Upper lobe of right lung (tissue), 1 donor: ENCODE measurements at regions not wholly inside any gene's neighbourhood (a gene's known extent, or its start where the extent isn't known, plus 50 kb on each side); places are given as distances from the start of the nearest gene placed in this dataset.

Source experiments
- ATAC-seq: fragments of 200-7000 bp; cut with Tn5 transposase; one replicate; pipeline ENCODE4 v1.9.1; 2020; ENCODE audit warnings: mild to moderate bottlenecking, moderate library complexity
- DNase-seq: peaks from one replicate; pipeline ENCODE4 v3.0.0-alpha.2; 2020
- H3K27ac ChIP-seq: fragments of 200-600 bp; one replicate; pipeline ENCODE4 v1.8.0; 2022
- H3K27me3 ChIP-seq: fragments of 200-600 bp; one replicate; pipeline ENCODE4 v1.8.0; 2022; ENCODE audit warnings: mild to moderate bottlenecking
- H3K36me3 ChIP-seq: fragments of 200-600 bp; one replicate; pipeline ENCODE4 v1.8.0; 2022
- H3K4me1 ChIP-seq: fragments of 200-600 bp; one replicate; pipeline ENCODE4 v1.8.0; 2022
- H3K4me3 ChIP-seq: fragments of 200-600 bp; one replicate; pipeline ENCODE4 v1.8.0; 2022; ENCODE audit warnings: mild to moderate bottlenecking
- H3K9me3 ChIP-seq: fragments of 200-600 bp; one replicate; pipeline ENCODE4 v1.8.0; 2022
- CTCF ChIP-seq: fragments of 200-600 bp; IDR thresholded peaks from one replicate; pipeline ENCODE4 v1.8.0; 2022; ENCODE audit warnings: antibody characterized with exemption
- intact Hi-C: fragments of 100-400 bp; cut with DNase I; formaldehyde crosslinking; loops from one replicate; pipeline ENCODE4 v1.11.0; 2022
- donor health status: DM: no; HTN: yes; CAD: no; lungs with severe emphysema.

GRCh38 chr12:20040831-20041230 is 327.5 kb upstream of the PDE3A start:
- Histone ChIP-seq H3K27ac (no peak overlapping the region), H3K4me1 (no peaks in the 10 kb centered on the region), H3K36me3 (no peaks in the 10 kb centered on the region), H3K27me3 (no peaks in the 10 kb centered on the region), H3K4me3 (no peak overlapping the region), H3K9me3 (no peaks in the 10 kb centered on the region)
- intact Hi-C loops: no loop called here
- ATAC-seq (no peak), DNase-seq (no peak)
- no peak for TF ChIP-seq CTCF

- H3K27ac ChIP-seq: no peak overlapping the region
- intact Hi-C loops: no loop called here
- no peaks in the 10 kb centered on the region for H3K4me1 ChIP-seq
- no peaks in the 10 kb centered on the region for H3K27me3 ChIP-seq
- DNase-seq: no peak
- no peak for ATAC-seq
- no peaks in the 10 kb centered on the region for H3K36me3 ChIP-seq
- TF ChIP-seq CTCF: no peak
- no peak overlapping the region for H3K4me3 ChIP-seq
- H3K9me3 ChIP-seq: no peaks in the 10 kb centered on the region
These were observed 324.0 kb upstream of the PDE3A start for GRCh38 chr12:20044351-20044750.

GRCh38 chr12:20044846-20045245 is 323.5 kb upstream of the PDE3A start:
- Histone ChIP-seq H3K36me3 (no peaks in the 10 kb centered on the region), H3K27me3 (no peaks in the 10 kb centered on the region), H3K9me3 (no peaks in the 10 kb centered on the region), H3K4me1 (no peaks in the 10 kb centered on the region), H3K4me3 (no peak overlapping the region), H3K27ac (no peak overlapping the region)
- no peak for TF ChIP-seq CTCF
- intact Hi-C loops: no loop called here
- ATAC-seq: peak; percentile 30
- no peak for DNase-seq

- H3K27ac ChIP-seq: no peak overlapping the region
- H3K4me1 ChIP-seq: no peaks in the 10 kb centered on the region
- no peaks in the 10 kb centered on the region for H3K36me3 ChIP-seq
- no peak overlapping the region for H3K4me3 ChIP-seq
- no peaks in the 10 kb centered on the region for H3K9me3 ChIP-seq
- intact Hi-C loops: no loop called here
- no peak for TF ChIP-seq CTCF
- ATAC-seq: no peak
- H3K27me3 ChIP-seq: no peaks in the 10 kb centered on the region
- DNase-seq: no peak
These were observed 320.4 kb upstream of the PDE3A start for GRCh38 chr12:20047901-20048300.

- ATAC-seq (no peak), DNase-seq (no peak)
- Histone ChIP-seq H3K27ac (no peak overlapping the region), H3K4me3 (no peak overlapping the region), H3K27me3 (no peaks in the 10 kb centered on the region), H3K9me3 (no peaks in the 10 kb centered on the region), H3K36me3 (no peaks in the 10 kb centered on the region), H3K4me1 (no peaks in the 10 kb centered on the region)
- intact Hi-C loops: no loop called here
- no peak for TF ChIP-seq CTCF
These were observed 318.1 kb upstream of the PDE3A start for GRCh38 chr12:20050221-20050620.

GRCh38 chr12:20053782-20054181 is 314.6 kb upstream of the PDE3A start:
- ATAC-seq: no peak

More at GRCh38 chr12:20053782-20054181, 314.6 kb upstream of the PDE3A start:
- Histone ChIP-seq H3K27me3 (no peaks in the 10 kb centered on the region), H3K27ac (no peak overlapping the region), H3K36me3 (no peaks in the 10 kb centered on the region), H3K4me1 (no peaks in the 10 kb centered on the region), H3K4me3 (no peak overlapping the region), H3K9me3 (no peaks in the 10 kb centered on the region)
- intact Hi-C loops: no loop called here
- no peak for DNase-seq
- no peak for TF ChIP-seq CTCF
